ENCODE measurements at regions not wholly inside any gene's neighbourhood (a gene's known extent, or its start where the extent isn't known, plus 50 kb on each side); places are given as distances from the start of the nearest gene placed in this dataset.

DNA sequence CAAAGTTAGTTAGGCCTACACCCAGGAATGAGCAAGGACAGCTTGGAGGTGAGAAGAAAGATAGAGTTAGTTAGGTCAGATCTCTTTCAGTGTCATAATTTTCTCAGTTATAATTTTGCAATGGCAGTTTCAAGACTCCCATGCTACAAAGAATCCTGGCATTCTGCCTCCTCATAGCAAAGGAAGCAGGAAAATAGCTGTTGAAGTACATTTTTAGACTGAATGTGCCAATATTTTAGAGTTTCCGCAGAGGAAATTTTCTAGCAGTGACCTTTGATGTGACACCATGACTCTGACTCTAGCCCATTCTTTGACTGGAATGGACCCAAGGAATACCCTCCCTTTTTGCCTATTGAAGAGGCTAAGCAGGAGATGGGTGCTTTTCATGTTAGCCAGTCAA lies 371.7 kb downstream of the PIK3C3 start:
- Histone ChIP-seq H3K36me3 (no peaks in the 10 kb centered on the region), H3K27ac (no peak overlapping the region), H3K9me3 (no peaks in the 10 kb centered on the region), H3K27me3 (no peaks in the 10 kb centered on the region), H3K4me3 (no peak overlapping the region), H3K4me1 (ENCODE audit: insufficient read depth) (no peaks in the 10 kb centered on the region)
- DNase-seq: no peak
- TF ChIP-seq POLR2A (IDR thresholded peaks at IDR 0.05): no peak
- no peak for TF ChIP-seq EP300 (IDR thresholded peaks at IDR 0.05)
- no peak for TF ChIP-seq CTCF (IDR thresholded peaks at IDR 0.05)
- WGBS, 3 donors: 11 to 21% (median 16%) methylated on average over 1 of the region's 1 CpG
- intact Hi-C loops (cut with DNase I): no loop called here

DNA sequence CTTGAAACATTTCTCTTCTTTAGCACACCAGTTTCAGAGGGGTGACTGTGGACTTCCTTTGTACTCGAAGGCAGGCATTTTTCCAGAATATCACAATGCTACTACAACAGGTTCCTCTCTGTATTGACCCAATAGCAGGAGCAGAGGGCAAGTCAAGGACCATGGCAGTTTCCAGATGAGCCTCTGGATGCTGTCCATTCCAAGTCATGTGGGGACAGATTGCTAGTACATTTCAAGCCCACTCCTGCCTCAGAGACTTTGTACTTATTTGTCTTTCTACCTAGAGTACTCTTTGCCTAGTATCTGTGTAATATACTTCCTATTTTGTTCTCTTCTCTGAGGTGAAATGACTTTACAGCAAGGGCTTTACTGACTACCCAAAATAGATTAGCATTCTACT lies 373.9 kb downstream of the PIK3C3 start:
- no peak overlapping the region for H3K27ac ChIP-seq
- H3K4me1 ChIP-seq (ENCODE audit: insufficient read depth): no peaks in the 10 kb centered on the region
- DNase-seq: no peak
- H3K4me3 ChIP-seq: no peak overlapping the region
- no peaks in the 10 kb centered on the region for H3K9me3 ChIP-seq
- intact Hi-C loops (cut with DNase I): no loop called here
- H3K36me3 ChIP-seq: no peaks in the 10 kb centered on the region
- no peaks in the 10 kb centered on the region for H3K27me3 ChIP-seq
- WGBS, 3 donors: 41 to 76% (median 66%) methylated on average over 1 of the region's 1 CpG
- TF ChIP-seq EP300 (IDR thresholded peaks at IDR 0.05): no peak
- no peak for TF ChIP-seq CTCF (IDR thresholded peaks at IDR 0.05)
- TF ChIP-seq POLR2A (IDR thresholded peaks at IDR 0.05): no peak

DNA sequence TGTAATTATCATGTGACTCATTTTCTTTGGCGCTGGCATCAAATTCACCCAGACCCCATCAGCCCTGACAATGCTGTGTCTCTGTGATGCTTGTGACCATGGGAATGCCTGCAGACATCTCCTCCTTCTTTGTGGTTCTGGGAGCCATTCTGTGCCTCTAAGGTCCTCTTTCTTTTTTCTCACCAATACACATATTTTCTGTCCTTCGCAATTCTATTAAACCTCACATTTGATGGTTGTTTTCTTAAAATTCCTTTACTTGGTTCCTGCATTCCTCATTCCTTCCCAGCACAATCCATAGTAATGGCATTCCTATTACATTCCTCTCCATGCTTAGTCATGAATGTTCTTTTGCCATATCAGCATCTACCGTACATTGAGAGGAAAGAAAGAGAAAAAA lies 375.3 kb downstream of the PIK3C3 start:
- Histone ChIP-seq H3K4me3 (no peak overlapping the region), H3K4me1 (ENCODE audit: insufficient read depth) (no peaks in the 10 kb centered on the region), H3K36me3 (no peaks in the 10 kb centered on the region), H3K27ac (no peak overlapping the region), H3K27me3 (no peaks in the 10 kb centered on the region), H3K9me3 (no peaks in the 10 kb centered on the region)
- DNase-seq: no peak
- intact Hi-C loops (cut with DNase I): no loop called here
- WGBS, 3 donors: 67 to 74% (median 70%) methylated on average over 3 of the region's 3 CpGs
- no peak for TF ChIP-seq CTCF (IDR thresholded peaks at IDR 0.05)
- TF ChIP-seq POLR2A (IDR thresholded peaks at IDR 0.05): no peak
- TF ChIP-seq EP300 (IDR thresholded peaks at IDR 0.05): no peak

DNA sequence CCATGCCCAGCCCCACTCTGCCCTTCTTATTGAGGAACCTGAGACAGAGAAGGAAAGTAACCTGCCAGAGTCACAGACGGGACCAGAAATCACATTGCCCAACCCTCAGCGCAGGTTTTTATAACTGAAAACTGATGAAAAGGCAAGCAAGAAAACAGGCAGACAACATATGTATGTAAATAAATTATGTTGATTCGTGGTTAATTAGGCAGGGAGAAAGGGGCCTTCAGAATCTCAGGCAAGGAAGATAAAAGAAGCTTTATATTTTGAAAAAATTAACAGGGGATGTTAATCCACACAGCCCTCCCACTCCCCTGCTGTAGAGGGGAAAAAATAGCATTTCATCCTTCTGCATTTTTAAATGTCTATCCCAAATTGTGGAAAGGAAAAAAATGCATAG lies 378.5 kb downstream of the PIK3C3 start:
- intact Hi-C loops (cut with DNase I): no loop called here
- Histone ChIP-seq H3K27me3 (no peaks in the 10 kb centered on the region), H3K36me3 (no peaks in the 10 kb centered on the region), H3K4me1 (ENCODE audit: insufficient read depth) (no peaks in the 10 kb centered on the region), H3K27ac (no peak overlapping the region), H3K4me3 (no peak overlapping the region), H3K9me3 (no peaks in the 10 kb centered on the region)
- TF ChIP-seq EP300 (IDR thresholded peaks at IDR 0.05): no peak
- WGBS, 3 donors: 47 to 62% (median 48%) methylated on average over 3 of the region's 3 CpGs
- DNase-seq: no peak

- intact Hi-C loops (cut with DNase I): loop anchor here in 1 of 4 donors (2.0 kb wide), 1 partner anchor 14 kb away; no protein-coding TSS in a partner anchor
- H3K36me3 ChIP-seq: no peaks in the 10 kb centered on the region
- no peak for DNase-seq
- H3K9me3 ChIP-seq: no peaks in the 10 kb centered on the region
- no peak overlapping the region for H3K27ac ChIP-seq
- no peak overlapping the region for H3K4me3 ChIP-seq
- TF ChIP-seq POLR2A (IDR thresholded peaks at IDR 0.05) (no peak), CTCF (IDR thresholded peaks at IDR 0.05) (no peak), EP300 (IDR thresholded peaks at IDR 0.05) (no peak)
- H3K27me3 ChIP-seq: no peaks in the 10 kb centered on the region
- H3K4me1 ChIP-seq (ENCODE audit: insufficient read depth): no peaks in the 10 kb centered on the region
Measured at GRCh38 chr18:42334931-42335330, 379.9 kb downstream of the PIK3C3 start.
